Fibroblast of the conjunctiva (primary cell): ENCODE measurements at regions not wholly inside any gene's neighbourhood (a gene's known extent, or its start where the extent isn't known, plus 50 kb on each side); places are given as distances from the start of the nearest gene placed in this dataset.
"Not testable (repeated sequence)": the region's sequence is repeated elsewhere in the genome, so short reads cannot be mapped to it uniquely, and the experiment has no call there.

Source experiments
- DNase-seq: peaks from one replicate; pipeline ENCODE4 v3.0.0-alpha.2; 2010; ENCODE audit warnings: low read depth

DNA sequence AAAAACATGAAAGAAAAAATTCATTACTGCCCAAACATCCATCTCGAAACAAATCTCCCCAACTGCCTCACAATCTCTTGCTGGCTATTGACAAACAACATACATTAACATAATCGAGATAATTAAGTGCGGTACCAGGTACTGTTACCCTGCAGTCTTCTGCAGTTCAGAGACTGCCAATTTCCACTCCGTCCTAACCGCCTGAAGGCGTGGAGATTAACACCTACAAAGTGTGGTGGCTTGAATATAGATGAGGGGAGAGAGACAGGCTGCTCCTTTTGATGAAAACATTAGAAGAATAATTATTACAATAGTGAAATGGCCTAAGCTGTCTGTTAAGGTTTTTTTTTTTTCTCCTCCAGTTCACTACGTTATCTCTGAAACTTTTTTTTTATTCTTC, 258.9 kb upstream of the SOX4 start:
- DNase-seq, result no peak

GRCh38 chr6:21335591-21335990, 258.0 kb upstream of the SOX4 start:
- DNase-seq, result no peak

DNA sequence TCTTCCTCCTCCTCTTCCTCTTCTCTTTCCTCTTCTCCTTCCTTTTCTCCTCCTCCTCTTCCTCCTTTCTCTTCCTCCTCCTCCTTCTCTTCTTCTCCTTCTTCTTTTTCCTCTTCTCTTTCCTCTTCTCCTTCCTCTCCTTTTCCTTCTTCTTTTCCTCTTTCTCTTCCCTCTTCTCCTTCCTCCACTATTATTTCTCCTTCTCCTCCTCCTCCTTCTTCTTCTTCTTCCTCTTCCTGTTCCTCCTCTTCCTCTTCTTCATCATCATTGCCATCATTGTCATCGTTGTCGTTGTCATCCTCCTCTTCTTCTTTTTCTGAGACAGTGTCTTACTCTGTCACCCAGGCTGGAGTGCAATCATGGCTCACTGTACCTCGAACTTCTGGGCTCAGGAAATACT, 256.3 kb upstream of the SOX4 start:
- no peak for DNase-seq

DNA sequence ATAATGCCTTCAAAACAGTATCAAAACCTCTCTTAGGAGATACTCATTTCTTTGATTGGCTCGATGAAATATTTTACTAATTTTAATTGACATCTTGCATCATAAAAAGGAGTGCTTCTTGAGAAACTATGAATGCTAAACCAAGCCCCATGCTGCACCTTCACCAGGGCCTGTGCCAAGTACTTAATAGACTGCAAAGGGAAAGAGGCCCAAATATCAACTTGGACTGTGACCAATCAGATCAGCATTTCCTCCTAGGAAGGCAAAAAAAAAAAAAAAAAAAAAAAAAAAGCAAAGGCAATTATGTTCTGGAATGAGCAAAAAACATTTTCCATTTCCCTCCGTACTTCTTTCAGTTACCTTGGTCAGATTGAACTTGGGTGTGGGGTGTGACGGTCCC, 253.0 kb upstream of the SOX4 start:
- DNase-seq, result no peak

- DNase-seq, result no peak
Observed at GRCh38 chr6:21341910-21342309, 251.6 kb upstream of the SOX4 start.

DNA sequence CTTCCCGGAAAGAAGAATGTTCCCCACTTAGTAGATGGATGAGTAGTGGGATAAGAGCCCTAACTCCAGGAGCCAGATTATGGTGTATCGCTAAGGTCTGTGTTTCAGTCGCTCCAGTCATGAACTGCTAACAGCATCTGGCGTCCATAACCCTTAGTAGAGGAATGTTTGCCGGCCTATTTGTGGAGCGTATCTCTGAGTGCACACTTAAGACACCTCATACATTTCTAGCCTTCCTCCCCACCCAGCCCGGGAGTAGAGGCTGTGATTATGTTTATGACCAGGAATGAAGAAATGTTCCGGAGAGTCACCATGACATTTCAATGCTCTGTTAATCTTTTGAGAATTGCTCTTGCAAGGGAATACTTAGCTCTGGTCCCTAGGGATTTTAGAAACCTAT, 251.1 kb upstream of the SOX4 start:
- DNase-seq, result no peak

- not testable (repeated sequence) for DNase-seq
Observed at GRCh38 chr6:21345704-21346103, 247.8 kb upstream of the SOX4 start.

DNA sequence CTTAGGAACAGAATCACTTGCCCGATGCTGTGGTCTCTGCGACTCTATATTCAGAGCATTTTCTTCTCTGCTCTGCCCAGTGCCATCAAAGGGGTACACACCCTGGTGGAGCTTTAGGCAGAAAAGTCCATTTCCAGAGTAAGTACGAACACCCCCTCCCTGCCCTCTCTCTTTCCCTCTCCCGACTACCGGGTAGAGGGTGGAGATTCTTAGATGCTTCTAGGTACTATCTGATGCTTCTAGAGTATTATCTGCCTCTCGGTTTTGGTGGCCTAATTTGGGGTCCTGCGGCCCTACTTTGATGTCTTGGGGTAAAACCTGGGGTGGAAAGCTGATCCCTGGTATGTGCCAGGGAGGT, 245.4 kb upstream of the SOX4 start:
- no peak for DNase-seq

- DNase-seq, result no peak
Observed at GRCh38 chr6:21348504-21349195, 244.9 kb upstream of the SOX4 start.

DNA sequence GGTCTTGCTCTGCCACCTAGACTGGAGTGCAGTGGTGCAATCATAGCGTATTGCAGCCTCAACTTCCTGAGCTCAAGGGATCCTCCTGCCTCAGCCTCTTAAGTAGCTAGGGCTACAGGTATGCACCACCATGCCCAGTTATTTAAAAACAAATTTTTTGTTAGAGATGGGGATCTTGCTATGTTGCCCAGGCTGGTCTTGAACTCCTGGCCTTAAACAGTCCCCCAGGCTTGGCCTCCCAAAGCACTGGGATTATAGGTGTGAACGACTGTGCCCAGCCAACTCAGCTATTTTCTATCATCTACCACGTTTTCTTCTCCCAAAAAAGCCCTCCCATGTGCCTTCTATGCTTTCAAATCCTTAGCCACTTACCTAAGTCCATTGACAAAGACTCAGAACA, 243.7 kb upstream of the SOX4 start:
- DNase-seq, result no peak

GRCh38 chr6:21350926-21351325, 242.6 kb upstream of the SOX4 start:
- no peak for DNase-seq

- no peak for DNase-seq
Observed at GRCh38 chr6:21352131-21352530, 241.4 kb upstream of the SOX4 start.

DNA sequence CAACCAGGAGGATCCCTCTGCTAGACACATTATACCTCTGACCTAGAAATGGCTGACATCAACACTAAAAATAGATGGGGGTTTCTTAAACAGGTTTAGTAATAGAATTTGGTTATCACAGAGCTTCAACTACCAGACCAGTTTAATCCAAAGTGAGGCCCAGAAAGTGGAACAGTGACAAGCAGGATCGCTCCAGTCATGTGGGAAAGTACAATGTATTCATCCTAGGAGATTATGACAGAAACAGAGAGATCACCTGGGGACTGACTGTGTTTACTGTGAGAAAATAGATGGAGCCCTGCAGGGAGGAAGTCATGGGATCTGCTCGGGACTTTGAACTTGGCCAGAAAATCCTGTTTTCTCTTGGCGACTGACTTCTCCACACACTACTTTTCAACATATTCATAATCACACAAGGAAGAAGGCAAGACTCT, 238.7 kb upstream of the SOX4 start:
- DNase-seq, result no peak

DNA sequence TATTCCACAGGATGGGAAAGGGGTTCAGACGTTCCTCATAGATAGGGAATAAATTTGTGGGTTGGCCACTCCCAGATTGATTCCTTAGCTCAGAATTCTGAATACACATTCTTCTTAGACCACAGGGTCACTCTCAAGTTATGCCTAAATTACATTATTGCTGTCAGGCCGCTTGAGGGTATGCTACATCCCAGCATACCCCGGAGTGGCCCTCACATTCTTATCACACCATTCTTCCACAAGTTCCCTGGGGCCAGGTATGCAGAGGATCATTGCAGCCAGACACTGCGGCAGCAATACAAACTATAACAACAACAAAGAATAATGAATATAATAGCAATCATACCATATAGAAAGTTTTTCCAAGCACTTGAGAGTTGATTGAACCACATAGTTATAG, 237.9 kb upstream of the SOX4 start:
- no peak for DNase-seq

DNA sequence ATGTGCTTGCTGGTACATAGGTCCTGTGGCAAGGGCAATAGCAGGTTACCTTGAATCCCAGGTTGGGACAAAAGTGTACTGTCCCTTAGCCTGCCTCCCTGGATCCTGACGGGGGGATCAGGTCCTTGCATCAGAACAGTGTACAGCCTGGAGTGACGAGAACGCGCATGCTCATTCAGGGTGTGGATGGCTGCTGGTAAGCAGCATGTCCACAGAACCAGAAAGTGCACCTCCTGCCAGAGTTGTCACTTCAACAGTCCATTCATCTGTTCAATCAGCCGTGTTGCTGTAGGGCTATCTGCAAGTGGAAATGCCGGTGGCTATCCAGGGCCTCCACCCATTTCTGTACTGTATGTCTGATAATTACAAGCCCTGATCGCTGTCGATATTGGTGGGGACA, 236.3 kb upstream of the SOX4 start:
- no peak for DNase-seq

GRCh38 chr6:21359926-21360325, 233.6 kb upstream of the SOX4 start:
- DNase-seq, result no peak

DNA sequence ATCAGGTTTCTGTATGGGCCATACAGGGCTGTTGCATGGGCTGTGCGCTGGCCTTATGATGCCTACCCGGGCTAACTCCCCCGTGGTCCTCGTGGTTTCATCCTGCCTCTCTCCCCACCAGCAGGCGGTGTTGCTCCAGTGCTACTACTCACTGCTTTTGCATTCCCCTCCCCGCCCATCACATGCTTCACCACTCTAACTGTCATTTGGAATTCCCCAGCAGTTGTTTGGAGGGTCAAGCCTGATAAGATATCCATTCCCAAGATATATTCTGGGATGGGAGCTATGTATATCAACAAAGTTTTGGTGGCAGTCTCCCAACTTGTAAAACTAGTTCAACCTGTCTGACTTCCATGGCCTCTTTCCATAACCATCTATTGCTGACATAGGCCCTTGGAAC, 233.2 kb upstream of the SOX4 start:
- DNase-seq, result no peak

GRCh38 chr6:21367148-21367547, 226.4 kb upstream of the SOX4 start:
- DNase-seq, result no peak

DNA sequence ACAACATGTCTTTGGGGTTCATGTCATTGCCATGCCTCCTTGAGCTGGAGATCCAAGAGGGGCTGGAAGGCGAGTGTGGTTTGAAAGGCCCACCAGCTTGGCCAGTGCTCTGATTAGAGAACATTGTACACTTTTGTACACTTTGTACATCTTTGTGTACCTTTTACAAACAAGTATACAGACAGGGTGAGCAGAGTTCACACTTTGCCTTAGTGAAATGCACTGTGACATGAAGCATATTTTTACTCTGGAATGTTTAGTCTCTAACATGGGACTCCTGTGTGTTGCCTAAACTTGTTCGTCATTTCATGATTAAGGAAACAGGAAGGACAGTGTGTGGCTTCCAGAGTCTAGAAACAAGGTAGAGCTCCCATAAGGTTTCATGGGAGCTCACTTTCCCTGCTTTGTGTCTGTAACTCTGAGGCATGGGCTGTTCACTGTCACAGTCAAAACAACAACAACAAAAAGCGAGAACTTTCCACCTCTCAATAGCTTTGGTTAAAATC, 225.8 kb upstream of the SOX4 start:
- no peak for DNase-seq

GRCh38 chr6:21371061-21371460, 222.5 kb upstream of the SOX4 start:
- no peak for DNase-seq

GRCh38 chr6:21371676-21372171, 221.8 kb upstream of the SOX4 start:
- DNase-seq, result peak; percentile 38

- no peak for DNase-seq
Observed at GRCh38 chr6:21375151-21376116, 218.1 kb upstream of the SOX4 start.

DNA sequence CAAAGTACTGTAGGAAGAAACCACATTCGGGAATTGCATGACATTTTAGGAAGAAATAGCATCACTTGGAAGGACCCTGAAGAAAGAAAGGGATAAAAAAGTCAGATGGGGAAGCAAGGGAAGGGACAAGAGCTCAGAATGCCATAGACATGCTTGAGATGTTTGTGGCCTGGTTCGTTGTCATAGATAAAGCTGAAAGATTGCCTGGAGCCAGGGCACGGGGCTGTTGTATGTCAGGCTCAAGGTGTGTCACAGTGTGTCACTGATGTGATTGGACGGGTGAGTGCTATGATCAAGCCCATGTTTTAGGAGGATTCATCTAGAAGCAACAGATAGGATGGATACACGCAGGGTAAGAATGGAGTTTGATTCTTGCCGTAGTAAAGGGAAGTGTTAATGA, 216.2 kb upstream of the SOX4 start:
- DNase-seq, result no peak
